HepG2 (cell line): ENCODE measurements at regions not wholly inside any gene's neighbourhood (a gene's known extent, or its start where the extent isn't known, plus 50 kb on each side); places are given as distances from the start of the nearest gene placed in this dataset.

Experiments used
- ATAC-seq: fragments of 200-7000 bp; cut with Tn5 transposase; 3 replicates; pipeline ENCODE4 v1.9.1; 2020; ENCODE audit warnings: mild to moderate bottlenecking, moderate library complexity
- BruUV-seq: library from RNA; stranded (reverse); fragments of 400-500 nt; replicated peaks from 2 replicates; lab custom pipeline; 2021; lab: Mats Ljungman, UMichigan
- CTCF ChIA-PET: fragments of 300-600 bp; formaldehyde crosslinking; extraction: SDS; loops from one replicate; lab custom pipeline; 2021; ENCODE audit warnings: low total read pairs, inconsistent platforms, low intra/inter-chr PET ratio; lab: Yijun Ruan, JAX
- POLR2A ChIA-PET: fragments of 350-600 bp; sonication (Branson Sonifier 250); formaldehyde crosslinking; loops from one replicate; lab custom pipeline; 2020; ENCODE audit warnings: antibody characterized with exemption, inconsistent platforms; lab: Yijun Ruan, JAX
- DNase-seq: peaks from one replicate; pipeline ENCODE4 v3.0.0-alpha.2; 2015; ENCODE audit warnings: low spot score
- FAIRE-seq: peaks from 3 replicates; lab custom pipeline; 2011; peaks lifted over from hg19 to GRCh38; lab: Jason Lieb, UNC
- H2AFZ ChIP-seq: one replicate; pipeline ENCODE4 v1.6.1; 2011; ENCODE audit warnings: low read length, inconsistent platforms
- H3K27ac ChIP-seq: fragments of 300-600 bp; 3 replicates; pipeline ENCODE4 v1.8.0; 2011; ENCODE audit warnings: mixed run types, mild to moderate bottlenecking, mixed read lengths, low read length, inconsistent platforms; ENCODE audit not compliant: insufficient read depth; ENCODE audit errors: extremely low read length
- H3K27me3 ChIP-seq, 2 experiments: fragments of 200-600 bp in 1 of 2; 2 replicates in 1 of 2; 3 replicates in 1 of 2; pipeline versions ENCODE4 v1.6.0 to v1.8.0; 2011; ENCODE audit warnings: low read length in 2 of 2, mild to moderate bottlenecking in 2 of 2, moderate library complexity in 2 of 2, inconsistent platforms in 1 of 2; ENCODE audit not compliant: insufficient read depth in 2 of 2, control insufficient read depth in 1 of 2
- H3K36me3 ChIP-seq, 2 experiments: fragments of 200-600 bp in 1 of 2; replicated peaks in 1 of 2; 2 replicates in 1 of 2; 3 replicates in 1 of 2; pipeline versions ENCODE4 v1.5.1 to v1.8.0; 2011; ENCODE audit warnings: low read length in 2 of 2, inconsistent platforms in 1 of 2; ENCODE audit not compliant: insufficient read depth in 2 of 2, control insufficient read depth in 1 of 2
- H3K4me1 ChIP-seq: 2 replicates; pipeline ENCODE4 v1.5.1; 2012; ENCODE audit warnings: low read length, inconsistent platforms; ENCODE audit not compliant: insufficient read depth
- H3K4me2 ChIP-seq: 2 replicates; pipeline ENCODE4 v1.6.0; 2011; ENCODE audit warnings: low read depth, low read length, inconsistent platforms
- H3K4me3 ChIP-seq, 3 experiments: fragments of 200-600 bp in 1 of 3; sonication (generic), shearing (Covaris generic) in 1 of 3; replicated peaks in 1 of 3; 2 replicates each; pipeline ENCODE4 v1.5.1; 2011 to 2016; ENCODE audit warnings: low read length in 3 of 3, inconsistent platforms in 2 of 3, low read depth in 2 of 3, mild to moderate bottlenecking in 2 of 3, control low read depth in 1 of 3, mixed read lengths in 1 of 3; ENCODE audit not compliant: insufficient read depth in 1 of 3
- H3K79me2 ChIP-seq: one replicate; pipeline ENCODE4 v1.6.1; 2011; ENCODE audit warnings: low read length, inconsistent platforms; ENCODE audit not compliant: insufficient read depth
- H3K9ac ChIP-seq: 2 replicates; pipeline ENCODE4 v1.6.0; 2011; ENCODE audit warnings: mild to moderate bottlenecking, low read depth, low read length, inconsistent platforms; ENCODE audit not compliant: insufficient read depth
- H3K9me3 ChIP-seq: 2 replicates; pipeline ENCODE4 v1.5.1; 2012; ENCODE audit warnings: mild to moderate bottlenecking, low read length
- H4K20me1 ChIP-seq: 2 replicates; pipeline ENCODE4 v1.6.0; 2011; ENCODE audit warnings: inconsistent platforms, mild to moderate bottlenecking, low read length, moderate library complexity; ENCODE audit not compliant: insufficient read depth
- NCOA2 ChIP-seq: sonication (generic); formaldehyde crosslinking; IDR thresholded peaks from 2 replicates; pipeline ENCODE4 v1.8.0; 2022; ENCODE audit warnings: inconsistent platforms
- XBP1 ChIP-seq: sonication (generic); formaldehyde crosslinking; IDR thresholded peaks from 2 replicates; pipeline ENCODE4 v1.5.0; 2020; ENCODE audit warnings: missing genetic modification reagents
- ZFP82 ChIP-seq: sonication (generic); formaldehyde crosslinking; IDR thresholded peaks from 2 replicates; pipeline ENCODE4 v1.5.1; 2020; ENCODE audit warnings: mild to moderate bottlenecking, missing genetic modification reagents, borderline replicate concordance
- ZNF17 ChIP-seq: sonication (generic); formaldehyde crosslinking; IDR thresholded peaks from 2 replicates; pipeline ENCODE4 v1.5.0; 2020; ENCODE audit warnings: mild to moderate bottlenecking, missing genetic modification reagents
- ZNF703 ChIP-seq: sonication (generic); formaldehyde crosslinking; IDR thresholded peaks from 2 replicates; pipeline ENCODE4 v1.5.1; 2020; ENCODE audit warnings: missing genetic modification reagents, mild to moderate bottlenecking, moderate library complexity, borderline replicate concordance
- ZNF776 ChIP-seq: sonication (generic); formaldehyde crosslinking; IDR thresholded peaks from 2 replicates; pipeline ENCODE4 v1.4.0; 2020; ENCODE audit warnings: mild to moderate bottlenecking, missing genetic modification reagents
- ZSCAN20 ChIP-seq: sonication (generic); formaldehyde crosslinking; IDR thresholded peaks from 2 replicates; pipeline ENCODE4 v1.4.0; 2020; ENCODE audit warnings: missing genetic modification reagents, mild to moderate bottlenecking, borderline replicate concordance
- WGBS: methylation state at CpG from one replicate; pipeline ENCODE4 v1.1.6; 2017; ENCODE audit warnings: low lambda C conversion rate; 5-methylcytosine and 5-hydroxymethylcytosine counted together
- in situ Hi-C: cut with HindIII; loops from 2 replicates; pipeline ENCODE4 v1.10.0; 2017; ENCODE audit warnings: low pct_unique_long_range_greater_than_20kb; ENCODE audit not compliant: extremely low pct_ligation_motif_present
- intact Hi-C: fragments of 100-400 bp; cut with micrococcal nuclease; formaldehyde crosslinking; loops from one replicate; pipeline ENCODE4 v1.10.0; 2022; ENCODE audit not compliant: unreplicated experiment

DNA sequence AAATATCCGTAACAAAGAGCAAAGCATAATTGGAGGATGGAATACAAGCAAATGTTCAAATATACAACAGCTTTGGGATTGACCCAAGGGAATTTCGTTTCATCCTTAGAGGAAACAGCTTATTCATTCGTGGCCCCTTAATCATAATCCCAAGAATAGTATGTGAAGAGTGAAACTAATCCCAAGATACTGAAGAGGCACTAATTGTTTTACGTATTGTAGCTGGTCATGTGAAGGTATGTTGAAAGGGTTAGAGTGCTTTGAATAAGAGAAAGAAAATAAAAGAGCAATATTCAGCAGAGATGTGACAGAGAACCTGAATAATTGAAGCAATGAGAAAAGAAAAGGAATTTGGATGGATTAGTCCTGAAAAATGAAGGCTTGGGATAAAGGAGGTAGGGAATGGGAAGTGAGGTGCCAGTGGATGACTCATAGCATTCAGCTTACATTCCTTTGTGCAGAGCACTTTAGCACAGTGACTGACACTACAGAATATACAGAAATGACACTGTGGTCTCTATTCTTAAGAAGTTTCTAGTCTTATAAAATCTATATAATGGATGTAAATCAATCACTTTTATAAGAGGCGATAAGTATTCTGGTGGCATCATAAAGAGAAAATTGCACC lies 221.9 kb downstream of the TLR4 start:
- H2AFZ ChIP-seq = no peak overlapping the region
- ChIA-PET CTCF (no interaction called here), POLR2A (no interaction called here)
- no TSS peak for BruUV-seq
- H3K4me1 ChIP-seq = no peaks in the 10 kb centered on the region
- 2% methylated on average over 5 of the region's 5 CpGs for WGBS
- no peak overlapping the region for H3K9ac ChIP-seq
- no peak for TF ChIP-seq XBP1
- no peak for TF ChIP-seq ZSCAN20 (CRISPR knock-in tag)
- TF ChIP-seq ZNF703 (CRISPR knock-in tag) = no peak
- TF ChIP-seq NCOA2 = no peak
- TF ChIP-seq ZNF776 (CRISPR knock-in tag) = no peak
- DNase-seq (no peak), ATAC-seq (no peak), FAIRE-seq (no peak)
- no peak overlapping the region for H3K27ac ChIP-seq
- H3K9me3 ChIP-seq = peaks cover 71% of the 10 kb centered on the region
- H3K27me3 ChIP-seq = no peaks in the 10 kb centered on the region
- no peaks in the 10 kb centered on the region for H3K79me2 ChIP-seq
- intact Hi-C loops = no loop called here
- no peak overlapping the region for H3K4me3 ChIP-seq
- no peaks in the 10 kb centered on the region for H4K20me1 ChIP-seq
- no peak overlapping the region for H3K4me2 ChIP-seq
- no peaks in the 10 kb centered on the region for H3K36me3 ChIP-seq
- in situ Hi-C loops = no loop called here

DNA sequence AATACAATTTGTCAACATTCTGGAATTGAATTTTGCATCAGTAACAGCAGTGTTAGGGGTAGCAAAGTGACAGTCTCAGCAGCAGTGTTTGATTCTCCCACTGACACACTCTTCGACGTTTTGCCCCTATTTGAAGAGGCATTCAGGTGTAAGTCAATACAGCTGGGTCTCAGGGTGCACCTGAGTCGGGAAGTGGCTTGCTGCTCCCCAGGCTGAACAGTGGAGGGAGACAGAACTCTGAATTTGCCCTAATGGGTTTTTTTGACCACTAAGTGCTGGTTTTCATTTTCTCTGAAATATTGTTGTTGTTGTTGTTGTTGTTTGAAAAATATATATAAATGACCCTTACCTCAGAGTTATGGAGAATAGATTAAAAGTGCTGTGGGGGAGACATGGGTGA lies 223.2 kb downstream of the TLR4 start:
- intact Hi-C loops (no loop called here), in situ Hi-C loops (no loop called here)
- BruUV-seq = no TSS peak
- WGBS = 0% methylated on average over 3 of the region's 3 CpGs
- DNase-seq (no peak), FAIRE-seq (no peak), ATAC-seq (no peak)
- Histone ChIP-seq H3K36me3 (no peaks in the 10 kb centered on the region), H3K27me3 (no peaks in the 10 kb centered on the region), H3K4me2 (no peak overlapping the region), H4K20me1 (no peaks in the 10 kb centered on the region), H3K27ac (no peak overlapping the region), H3K9ac (no peak overlapping the region), H3K4me3 (no peak overlapping the region), H3K79me2 (no peaks in the 10 kb centered on the region), H3K9me3 (peaks cover 65% of the 10 kb centered on the region), H2AFZ (no peak overlapping the region), H3K4me1 (no peaks in the 10 kb centered on the region)
- POLR2A ChIA-PET = no interaction called here
- CTCF ChIA-PET = no interaction called here
- TF ChIP-seq ZFP82 (CRISPR knock-in tag) = no peak
- no peak for TF ChIP-seq ZNF17 (CRISPR knock-in tag)
